PC-3 (cell line): ENCODE measurements at regions not wholly inside any gene's neighbourhood (a gene's known extent, or its start where the extent isn't known, plus 50 kb on each side); places are given as distances from the start of the nearest gene placed in this dataset.

Source experiments
- CTCF ChIP-seq: fragments of 300-600 bp; sonication (generic); conservative IDR thresholded peaks from 2 replicates; pipeline ENCODE4 v1.5.1; 2017; ENCODE audit warnings: antibody characterized with exemption, low read depth, mild to moderate bottlenecking, low read length
- EZH2 ChIP-seq: fragments of 300-600 bp; sonication (generic); IDR thresholded peaks from one replicate; pipeline ENCODE4 v1.6.1; 2017; ENCODE audit warnings: antibody characterized with exemption, mild to moderate bottlenecking, low read length; ENCODE audit not compliant: unreplicated experiment
- EZH2phosphoT487 ChIP-seq: fragments of 300-600 bp; sonication (generic); IDR thresholded peaks from 2 replicates; pipeline ENCODE4 v1.6.1; 2018; ENCODE audit warnings: mild to moderate bottlenecking, antibody characterized with exemption, low read length, borderline replicate concordance

DNA sequence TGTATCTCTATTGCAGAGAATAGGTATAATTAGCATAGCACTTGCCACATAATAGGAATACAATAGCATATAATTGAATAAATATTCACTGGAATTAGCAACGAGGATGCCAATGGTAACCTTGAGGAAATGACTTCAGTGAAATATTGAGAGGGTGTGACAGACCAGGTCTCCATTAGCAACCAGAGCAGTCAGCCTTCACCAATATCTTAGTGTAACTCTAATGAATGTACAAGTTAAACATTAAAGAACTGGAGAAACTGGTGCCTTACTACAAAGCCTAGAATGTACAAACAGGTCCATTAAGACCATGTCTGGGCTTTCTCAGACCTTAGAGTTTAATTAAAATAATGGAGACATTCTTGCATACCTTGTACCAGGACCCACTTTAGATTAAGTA is 143.0 kb downstream of the MAGEB17 start:
- no peak for TF ChIP-seq CTCF
- no peak for TF ChIP-seq EZH2phosphoT487
- no peak for TF ChIP-seq EZH2
